ENCODE measurements at regions not wholly inside any gene's neighbourhood (a gene's known extent, or its start where the extent isn't known, plus 50 kb on each side); places are given as distances from the start of the nearest gene placed in this dataset.
"Not testable (repeated sequence)": the region's sequence is repeated elsewhere in the genome, so short reads cannot be mapped to it uniquely, and the experiment has no call there.

GRCh38 chr21:18812308-18812707 lies 408.7 kb upstream of the TMPRSS15 start:
- no peaks in the 10 kb centered on the region for H3K4me1 Mint-ChIP-seq (ENCODE audit: low read depth)
- no peak overlapping the region for H3K27ac Mint-ChIP-seq
- H3K4me3 Mint-ChIP-seq = no peak overlapping the region
- no peaks in the 10 kb centered on the region for H3K36me3 Mint-ChIP-seq (ENCODE audit: insufficient read depth in 2 of 2)
- DNase-seq = no peak
- peaks cover 7 to 9% of the 10 kb centered on the region in 2 donors for H3K9me3 Mint-ChIP-seq
- ATAC-seq (replicated peaks in 1 of 2) = no peak
- no peaks in the 10 kb centered on the region for H3K27me3 Mint-ChIP-seq (ENCODE audit: low read depth)

GRCh38 chr21:18819507-18819906 lies 415.9 kb upstream of the TMPRSS15 start:
- no peak overlapping the region for H3K4me3 Mint-ChIP-seq
- DNase-seq = no peak
- no peak for ATAC-seq (replicated peaks in 1 of 2)
- no peak overlapping the region for H3K27ac Mint-ChIP-seq
- H3K36me3 Mint-ChIP-seq (ENCODE audit: insufficient read depth in 2 of 2) = peaks cover 0 to 3% of the 10 kb centered on the region in 2 donors
- H3K27me3 Mint-ChIP-seq (ENCODE audit: low read depth) = no peaks in the 10 kb centered on the region
- no peaks in the 10 kb centered on the region for H3K4me1 Mint-ChIP-seq (ENCODE audit: low read depth)
- H3K9me3 Mint-ChIP-seq = peaks cover 3 to 7% of the 10 kb centered on the region in 2 donors

GRCh38 chr21:18826562-18826961 lies 423.0 kb upstream of the TMPRSS15 start:
- H3K27me3 Mint-ChIP-seq (ENCODE audit: low read depth) = no peaks in the 10 kb centered on the region
- no peak for ATAC-seq (replicated peaks in 1 of 2)
- no peaks in the 10 kb centered on the region for H3K9me3 Mint-ChIP-seq
- no peak overlapping the region for H3K27ac Mint-ChIP-seq
- H3K4me3 Mint-ChIP-seq = no peak overlapping the region
- no peaks in the 10 kb centered on the region for H3K36me3 Mint-ChIP-seq (ENCODE audit: insufficient read depth in 2 of 2)
- H3K4me1 Mint-ChIP-seq (ENCODE audit: low read depth) = no peaks in the 10 kb centered on the region
- no peak for DNase-seq

GRCh38 chr21:18831942-18832676 lies 428.5 kb upstream of the TMPRSS15 start:
- DNase-seq (no peak), ATAC-seq (replicated peaks in 1 of 2) (no peak)
- Mint-ChIP-seq H3K9me3 (peaks cover 5 to 8% of the 10 kb centered on the region in 2 donors), H3K4me1 (ENCODE audit: low read depth) (no peaks in the 10 kb centered on the region), H3K27ac (no peak overlapping the region), H3K4me3 (no peak overlapping the region), H3K36me3 (ENCODE audit: insufficient read depth in 2 of 2) (no peaks in the 10 kb centered on the region), H3K27me3 (ENCODE audit: low read depth) (no peaks in the 10 kb centered on the region)

GRCh38 chr21:18832950-18833349 lies 429.4 kb upstream of the TMPRSS15 start:
- no peak overlapping the region for H3K27ac Mint-ChIP-seq
- H3K9me3 Mint-ChIP-seq = peaks cover 7 to 8% of the 10 kb centered on the region in 2 donors
- no peaks in the 10 kb centered on the region for H3K4me1 Mint-ChIP-seq (ENCODE audit: low read depth)
- ATAC-seq (replicated peaks in 1 of 2) = no peak
- no peaks in the 10 kb centered on the region for H3K36me3 Mint-ChIP-seq (ENCODE audit: insufficient read depth in 2 of 2)
- H3K27me3 Mint-ChIP-seq (ENCODE audit: low read depth) = no peaks in the 10 kb centered on the region
- no peak overlapping the region for H3K4me3 Mint-ChIP-seq
- DNase-seq = no peak

- not testable (repeated sequence) for H3K27me3 Mint-ChIP-seq (ENCODE audit: low read depth); ATAC-seq (replicated peaks in 1 of 2)
- H3K9me3 Mint-ChIP-seq = peaks cover 7 to 10% of the 10 kb centered on the region in 2 donors
Observed at GRCh38 chr21:18834121-18834520, 430.5 kb upstream of the TMPRSS15 start.

GRCh38 chr21:18840239-18840638 lies 436.7 kb upstream of the TMPRSS15 start:
- H3K9me3 Mint-ChIP-seq = peaks cover 7 to 11% of the 10 kb centered on the region in 2 donors
- no peak for DNase-seq

More at GRCh38 chr21:18834121-18834520, 430.5 kb upstream of the TMPRSS15 start:
- H3K4me1 Mint-ChIP-seq (ENCODE audit: low read depth); H3K36me3 Mint-ChIP-seq (ENCODE audit: insufficient read depth in 2 of 2); H3K27ac Mint-ChIP-seq; H3K4me3 Mint-ChIP-seq; DNase-seq: not testable (repeated sequence)

GRCh38 chr21:18857606-18858005 lies 454.0 kb upstream of the TMPRSS15 start:
- not testable (repeated sequence) for H3K4me3 Mint-ChIP-seq; H3K36me3 Mint-ChIP-seq (ENCODE audit: insufficient read depth in 2 of 2); DNase-seq; H3K4me1 Mint-ChIP-seq (ENCODE audit: low read depth); H3K27me3 Mint-ChIP-seq (ENCODE audit: low read depth); ATAC-seq (replicated peaks in 1 of 2); H3K27ac Mint-ChIP-seq
- H3K9me3 Mint-ChIP-seq = peaks cover 16% of the 10 kb centered on the region in 2 donors

More at GRCh38 chr21:18840239-18840638, 436.7 kb upstream of the TMPRSS15 start:
- no peak overlapping the region for H3K27ac Mint-ChIP-seq
- H3K4me1 Mint-ChIP-seq (ENCODE audit: low read depth) = no peaks in the 10 kb centered on the region
- H3K4me3 Mint-ChIP-seq = no peak overlapping the region
- ATAC-seq (replicated peaks in 1 of 2) = no peak
- H3K36me3 Mint-ChIP-seq (ENCODE audit: insufficient read depth in 2 of 2) = no peaks in the 10 kb centered on the region
- H3K27me3 Mint-ChIP-seq (ENCODE audit: low read depth) = no peaks in the 10 kb centered on the region

GRCh38 chr21:18869104-18869503 lies 465.5 kb upstream of the TMPRSS15 start:
- H3K9me3 Mint-ChIP-seq = peaks cover 5 to 8% of the 10 kb centered on the region in 2 donors
- ATAC-seq (replicated peaks in 1 of 2) = no peak

GRCh38 chr21:18877917-18878316 lies 474.3 kb upstream of the TMPRSS15 start:
- H3K4me1 Mint-ChIP-seq (ENCODE audit: low read depth) = no peaks in the 10 kb centered on the region
- H3K27me3 Mint-ChIP-seq (ENCODE audit: low read depth) = no peaks in the 10 kb centered on the region
- H3K36me3 Mint-ChIP-seq (ENCODE audit: insufficient read depth in 2 of 2) = peaks cover 1 to 3% of the 10 kb centered on the region in 2 donors
- peaks cover 7 to 8% of the 10 kb centered on the region in 2 donors for H3K9me3 Mint-ChIP-seq
- no peak overlapping the region for H3K4me3 Mint-ChIP-seq
- ATAC-seq (replicated peaks in 1 of 2) (no peak), DNase-seq (no peak)
- H3K27ac Mint-ChIP-seq = no peak overlapping the region

More at GRCh38 chr21:18869104-18869503, 465.5 kb upstream of the TMPRSS15 start:
- no peak for DNase-seq
- Mint-ChIP-seq H3K27ac (no peak overlapping the region), H3K27me3 (ENCODE audit: low read depth) (no peaks in the 10 kb centered on the region), H3K36me3 (ENCODE audit: insufficient read depth in 2 of 2) (peaks cover 0 to 2% of the 10 kb centered on the region in 2 donors), H3K4me3 (no peak overlapping the region), H3K4me1 (ENCODE audit: low read depth) (no peaks in the 10 kb centered on the region)

- Mint-ChIP-seq H3K27me3 (ENCODE audit: low read depth) (no peaks in the 10 kb centered on the region), H3K4me3 (no peak overlapping the region), H3K27ac (no peak overlapping the region), H3K9me3 (peaks cover 6 to 18% of the 10 kb centered on the region in 2 donors), H3K36me3 (ENCODE audit: insufficient read depth in 2 of 2) (peaks cover 0 to 1% of the 10 kb centered on the region in 2 donors), H3K4me1 (ENCODE audit: low read depth) (no peaks in the 10 kb centered on the region)
- ATAC-seq (replicated peaks in 1 of 2) (no peak), DNase-seq (no peak)
Observed at GRCh38 chr21:18887922-18888602, 484.5 kb upstream of the TMPRSS15 start.

- ATAC-seq (replicated peaks in 1 of 2) (no peak), DNase-seq (no peak)
- no peaks in the 10 kb centered on the region for H3K4me1 Mint-ChIP-seq (ENCODE audit: low read depth)
- no peaks in the 10 kb centered on the region for H3K36me3 Mint-ChIP-seq (ENCODE audit: insufficient read depth in 2 of 2)
- H3K9me3 Mint-ChIP-seq = peaks cover 8 to 10% of the 10 kb centered on the region in 2 donors
- H3K27me3 Mint-ChIP-seq (ENCODE audit: low read depth) = no peaks in the 10 kb centered on the region
- no peak overlapping the region for H3K27ac Mint-ChIP-seq
- H3K4me3 Mint-ChIP-seq = no peak overlapping the region
Observed at GRCh38 chr21:18893406-18893805, 489.8 kb upstream of the TMPRSS15 start.

GRCh38 chr21:18894387-18894786 lies 490.8 kb upstream of the TMPRSS15 start:
- no peak overlapping the region for H3K4me3 Mint-ChIP-seq
- no peaks in the 10 kb centered on the region for H3K36me3 Mint-ChIP-seq (ENCODE audit: insufficient read depth in 2 of 2)
- H3K27ac Mint-ChIP-seq = no peak overlapping the region
- peaks cover 10% of the 10 kb centered on the region in 2 donors for H3K9me3 Mint-ChIP-seq
- no peaks in the 10 kb centered on the region for H3K4me1 Mint-ChIP-seq (ENCODE audit: low read depth)
- no peaks in the 10 kb centered on the region for H3K27me3 Mint-ChIP-seq (ENCODE audit: low read depth)
- ATAC-seq (replicated peaks in 1 of 2) (no peak), DNase-seq (no peak)
